GM12878 (cell line): ENCODE measurements at regions not wholly inside any gene's neighbourhood (a gene's known extent, or its start where the extent isn't known, plus 50 kb on each side); places are given as distances from the start of the nearest gene placed in this dataset.

Experiments
- CHD2 ChIP-seq: IDR thresholded peaks from 2 replicates; pipeline ENCODE4 v1.6.1; 2011; ENCODE audit warnings: low read depth, low read length, improper control_type of control experiment, borderline replicate concordance
- POLR2A ChIP-seq: IDR thresholded peaks from 2 replicates; pipeline ENCODE4 v1.6.1; 2011; ENCODE audit warnings: low read depth, mild to moderate bottlenecking, low read length
- TF ChIP-seq, protein P1 (sequence below), 3 experiments: IDR thresholded peaks in 2 of 3; conservative IDR thresholded peaks in 1 of 3; 2 replicates each; pipeline ENCODE4 v1.5.1; 2011; ENCODE audit warnings: low read depth in 3 of 3, low read length in 3 of 3, mild to moderate bottlenecking in 3 of 3, control low read depth in 2 of 3, moderate library complexity in 2 of 3, inconsistent platforms in 1 of 3, mixed read lengths in 1 of 3; ENCODE audit not compliant: control insufficient read depth in 2 of 3, insufficient read depth in 1 of 3; ENCODE audit errors: extremely low read depth in 1 of 3

DNA sequence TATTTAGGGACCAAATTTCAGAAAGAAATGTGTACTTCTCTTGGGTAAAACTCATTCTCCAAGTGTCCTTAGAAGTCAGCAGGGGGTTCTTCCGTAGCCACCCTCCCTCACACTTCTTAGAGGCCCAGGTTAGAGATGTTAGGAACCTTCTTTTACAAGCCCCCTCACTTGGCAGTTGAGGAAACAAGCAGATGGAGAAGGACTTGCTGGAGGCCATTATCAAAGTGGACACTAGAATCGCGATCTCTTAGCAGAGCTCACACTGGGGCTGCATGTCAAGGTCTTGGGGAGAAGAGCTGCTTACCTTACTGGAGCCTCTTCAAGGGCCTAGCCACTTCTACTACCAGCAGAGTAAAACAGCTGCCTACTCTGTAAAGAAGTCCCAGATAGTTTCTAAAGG is 69.4 kb upstream of the POLG start:
- no peak for TF ChIP-seq CHD2
- no peak for TF ChIP-seq POLR2A
- TF ChIP-seq, protein P1, sequence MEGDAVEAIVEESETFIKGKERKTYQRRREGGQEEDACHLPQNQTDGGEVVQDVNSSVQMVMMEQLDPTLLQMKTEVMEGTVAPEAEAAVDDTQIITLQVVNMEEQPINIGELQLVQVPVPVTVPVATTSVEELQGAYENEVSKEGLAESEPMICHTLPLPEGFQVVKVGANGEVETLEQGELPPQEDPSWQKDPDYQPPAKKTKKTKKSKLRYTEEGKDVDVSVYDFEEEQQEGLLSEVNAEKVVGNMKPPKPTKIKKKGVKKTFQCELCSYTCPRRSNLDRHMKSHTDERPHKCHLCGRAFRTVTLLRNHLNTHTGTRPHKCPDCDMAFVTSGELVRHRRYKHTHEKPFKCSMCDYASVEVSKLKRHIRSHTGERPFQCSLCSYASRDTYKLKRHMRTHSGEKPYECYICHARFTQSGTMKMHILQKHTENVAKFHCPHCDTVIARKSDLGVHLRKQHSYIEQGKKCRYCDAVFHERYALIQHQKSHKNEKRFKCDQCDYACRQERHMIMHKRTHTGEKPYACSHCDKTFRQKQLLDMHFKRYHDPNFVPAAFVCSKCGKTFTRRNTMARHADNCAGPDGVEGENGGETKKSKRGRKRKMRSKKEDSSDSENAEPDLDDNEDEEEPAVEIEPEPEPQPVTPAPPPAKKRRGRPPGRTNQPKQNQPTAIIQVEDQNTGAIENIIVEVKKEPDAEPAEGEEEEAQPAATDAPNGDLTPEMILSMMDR (IDR thresholded peaks at IDR 0.05 in 2 of 3, conservative IDR thresholded peaks at IDR 0.05 in 1 of 3; ENCODE audit: control insufficient read depth in 2 of 3, extremely low read depth in 1 of 3, insufficient read depth in 1 of 3, low read depth in 3 of 3, low read length in 3 of 3), result no peak
